HG02852 (cell line): ENCODE measurements at regions not wholly inside any gene's neighbourhood (a gene's known extent, or its start where the extent isn't known, plus 50 kb on each side); places are given as distances from the start of the nearest gene placed in this dataset.
"Not testable (repeated sequence)": the region's sequence is repeated elsewhere in the genome, so short reads cannot be mapped to it uniquely, and the experiment has no call there.

Experiments used
- ATAC-seq: cut with Tn5 transposase; IDR thresholded peaks from one replicate; pipeline ENCODE4 v1.9.1; 2021; ENCODE audit warnings: mild to moderate bottlenecking, moderate library complexity; ENCODE audit not compliant: unreplicated experiment

- ATAC-seq, result no peak
These were observed 734.9 kb upstream of the USP15 start for GRCh38 chr12:61525331-61525730.

GRCh38 chr12:61530456-61530855 is 729.7 kb upstream of the USP15 start:
- no peak for ATAC-seq

GRCh38 chr12:61531195-61531594 is 729.0 kb upstream of the USP15 start:
- no peak for ATAC-seq

DNA sequence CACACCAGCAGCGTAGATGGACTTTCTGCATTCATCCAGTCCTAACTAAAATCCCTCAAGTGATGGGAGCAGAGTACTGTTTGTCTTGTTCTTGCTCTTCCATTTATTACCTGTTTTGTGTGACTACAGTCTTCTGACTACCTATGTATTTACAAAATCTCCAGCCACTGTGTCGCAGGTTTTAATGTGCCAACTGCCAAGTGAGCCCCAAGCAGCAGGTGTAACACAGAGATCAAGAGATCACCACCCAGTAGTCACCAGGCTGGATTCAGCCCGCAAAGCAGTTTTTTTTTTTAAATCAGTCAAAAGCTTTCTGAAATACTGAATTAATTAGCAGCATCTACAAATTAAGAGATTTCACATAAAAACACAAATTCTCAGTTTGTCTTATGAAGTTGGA is 724.1 kb upstream of the USP15 start:
- no peak for ATAC-seq

DNA sequence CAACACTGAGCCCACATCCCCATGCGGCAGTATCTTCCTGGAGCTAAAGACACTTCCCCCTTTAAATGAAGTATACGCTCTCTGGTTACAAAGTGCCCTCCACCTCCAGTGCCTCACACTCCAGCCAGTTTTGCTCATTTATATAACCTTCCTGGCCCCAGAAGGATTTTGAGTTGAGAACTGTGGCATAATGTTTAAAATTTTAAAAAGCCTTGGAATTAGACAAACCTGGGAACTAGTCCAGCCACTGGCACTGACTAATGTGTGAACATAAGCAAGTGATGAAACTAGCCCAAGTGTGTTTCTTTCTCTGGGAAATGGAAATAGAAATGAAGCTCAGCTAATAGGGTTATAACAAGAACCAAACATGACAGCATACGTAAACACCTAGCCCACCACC is 723.7 kb upstream of the USP15 start:
- no peak for ATAC-seq

DNA sequence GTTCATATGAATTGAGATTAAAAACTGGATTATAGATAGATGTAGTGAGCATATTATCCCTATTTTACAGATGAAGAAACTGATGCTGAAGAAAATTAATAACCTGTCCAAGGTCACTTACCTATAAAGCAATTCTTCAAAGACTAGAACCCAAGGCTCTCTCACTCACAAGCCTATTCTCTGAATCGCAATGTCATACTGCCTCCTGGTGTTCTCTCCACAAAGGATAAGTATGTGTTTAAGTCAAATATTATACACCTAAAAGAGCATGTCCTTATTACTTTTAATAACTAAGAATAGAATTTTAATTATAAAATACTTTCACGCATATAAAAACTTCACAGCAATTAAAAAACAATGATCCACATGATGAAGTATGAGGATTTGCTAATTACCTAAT is 721.3 kb upstream of the USP15 start:
- ATAC-seq, result no peak

DNA sequence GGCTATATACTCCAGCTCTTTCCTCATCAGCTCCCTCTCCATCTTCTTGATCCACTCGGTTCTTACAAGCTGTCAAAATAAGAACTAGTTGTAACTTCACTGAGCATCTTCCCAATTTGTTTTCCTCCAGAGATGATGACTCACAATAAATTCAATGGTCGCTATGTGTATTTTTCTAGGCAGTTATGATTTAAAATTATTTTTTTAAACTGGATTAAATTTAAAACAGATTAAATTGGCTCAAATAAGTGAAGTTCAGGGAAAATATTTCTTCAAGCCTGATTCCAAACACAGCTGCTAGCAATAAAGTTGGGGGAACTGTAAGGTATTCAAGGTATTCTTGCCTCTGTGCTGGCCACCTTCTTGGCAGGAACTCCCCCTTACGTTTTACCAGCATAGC is 717.7 kb upstream of the USP15 start:
- no peak for ATAC-seq

- ATAC-seq, result no peak
These were observed 713.9 kb upstream of the USP15 start for GRCh38 chr12:61546296-61546695.

DNA sequence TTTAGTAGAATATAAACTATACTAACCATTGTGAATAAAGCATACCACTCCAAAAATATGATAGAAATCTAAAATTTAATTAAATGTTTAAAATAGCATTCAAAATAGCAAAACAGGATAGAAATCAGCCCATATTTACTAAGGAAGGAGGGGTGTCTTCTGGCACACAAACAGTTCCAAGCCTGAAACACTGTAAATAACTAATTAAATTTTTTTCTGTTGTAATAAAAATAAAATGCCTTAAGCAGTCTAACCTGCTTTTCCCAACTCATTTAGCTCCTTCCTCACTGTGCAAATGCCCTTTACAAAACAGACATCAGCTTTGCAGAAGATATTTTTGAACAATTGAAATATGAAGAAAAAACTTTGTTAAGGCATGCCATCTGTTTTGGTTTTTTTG is 707.1 kb upstream of the USP15 start:
- no peak for ATAC-seq

DNA sequence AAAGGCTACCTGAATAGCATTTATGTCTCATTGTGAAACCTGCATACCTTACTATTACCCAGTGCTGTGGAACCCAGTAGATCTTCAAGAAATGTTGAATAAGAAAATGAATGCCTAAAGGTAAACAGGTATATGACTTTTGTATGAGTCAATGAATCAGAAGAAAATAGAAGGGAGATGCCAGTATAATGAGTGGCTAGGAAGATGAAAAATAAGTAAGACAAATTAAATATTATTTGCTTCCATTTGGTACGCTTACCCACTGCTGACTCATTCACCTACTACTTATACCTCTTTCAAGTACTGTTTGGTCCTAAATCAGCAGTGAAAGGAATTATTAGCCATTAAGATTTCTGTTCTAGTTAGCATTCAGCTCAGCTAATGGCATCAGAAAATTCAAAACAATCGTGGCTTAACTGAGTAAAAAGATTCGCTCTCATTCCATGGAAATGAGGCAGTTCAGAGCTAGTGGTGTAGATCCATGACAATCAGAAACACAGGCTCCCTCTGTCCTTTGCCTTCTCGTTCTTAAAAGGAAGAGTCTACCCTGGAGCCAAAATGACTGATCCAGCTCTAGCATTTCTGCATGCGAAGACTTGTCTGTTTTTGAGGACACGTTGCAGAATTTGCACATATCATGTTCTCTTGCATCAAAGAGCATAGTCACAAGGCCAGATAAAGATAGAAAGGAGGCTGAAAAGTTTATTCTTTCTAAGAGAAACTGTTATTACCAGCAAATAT is 705.8 kb upstream of the USP15 start:
- no peak for ATAC-seq

DNA sequence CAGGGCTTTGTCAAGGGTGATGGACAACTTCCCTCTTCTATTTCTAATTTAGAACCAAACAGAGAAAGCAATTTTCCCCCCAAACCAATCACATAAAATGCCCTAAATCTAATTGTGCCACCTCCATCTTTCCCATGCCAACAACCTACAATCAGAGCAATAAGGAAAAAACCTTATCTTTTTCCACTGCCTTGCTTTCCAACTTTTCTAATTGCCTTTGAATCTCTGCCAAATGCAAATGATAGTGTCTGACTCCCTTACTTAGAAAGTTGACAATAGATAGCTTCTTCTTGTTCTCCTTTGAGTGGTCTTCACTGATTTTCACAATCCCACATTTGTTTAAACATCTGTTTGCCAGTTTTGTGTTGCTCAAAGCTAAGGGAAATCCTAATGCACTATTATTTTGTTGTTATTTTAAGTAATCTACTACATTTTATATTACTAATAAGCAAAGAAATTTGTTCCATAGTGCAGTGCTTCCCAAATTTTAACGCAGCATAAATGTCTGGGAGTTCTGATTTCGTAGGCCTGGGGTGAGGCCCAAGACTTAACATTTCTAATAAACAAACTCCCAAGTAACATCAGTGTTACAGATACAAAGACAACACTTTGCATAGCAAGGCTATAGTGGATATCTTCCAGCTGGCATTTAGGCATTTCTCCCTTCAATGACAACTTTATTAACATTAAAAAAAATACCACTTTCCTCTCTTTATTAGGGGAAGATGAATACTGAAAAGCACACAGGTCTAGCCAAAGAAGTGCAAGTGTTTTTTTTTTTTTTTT is 696.3 kb upstream of the USP15 start:
- ATAC-seq, result no peak

- ATAC-seq, result no peak
These were observed 695.7 kb upstream of the USP15 start for GRCh38 chr12:61564466-61564865.

- no peak for ATAC-seq
These were observed 694.0 kb upstream of the USP15 start for GRCh38 chr12:61566183-61566582.

- no peak for ATAC-seq
These were observed 685.9 kb upstream of the USP15 start for GRCh38 chr12:61574339-61574738.

- no peak for ATAC-seq
These were observed 675.3 kb upstream of the USP15 start for GRCh38 chr12:61584943-61585342.

DNA sequence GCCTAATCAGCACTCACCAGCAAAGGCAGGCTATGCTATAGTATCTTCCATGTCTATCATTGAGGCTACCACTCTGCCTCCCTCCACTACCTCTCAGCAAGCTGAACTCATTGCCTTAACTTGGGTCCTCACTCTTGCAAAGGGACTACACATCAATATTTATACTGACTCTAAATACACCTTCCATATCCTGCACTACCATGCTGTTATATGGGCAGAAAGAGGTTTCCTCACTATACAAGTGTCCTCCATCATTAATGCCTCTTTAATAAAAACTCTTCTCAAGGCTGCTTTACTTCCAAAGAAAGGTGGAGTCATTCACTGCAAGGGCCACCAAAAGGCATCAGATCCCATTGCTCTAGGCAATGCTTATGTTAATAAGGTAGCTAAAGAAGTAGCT is 669.3 kb upstream of the USP15 start:
- ATAC-seq, result not testable (repeated sequence)

- ATAC-seq, result no peak
These were observed 650.1 kb upstream of the USP15 start for GRCh38 chr12:61610143-61610542.

DNA sequence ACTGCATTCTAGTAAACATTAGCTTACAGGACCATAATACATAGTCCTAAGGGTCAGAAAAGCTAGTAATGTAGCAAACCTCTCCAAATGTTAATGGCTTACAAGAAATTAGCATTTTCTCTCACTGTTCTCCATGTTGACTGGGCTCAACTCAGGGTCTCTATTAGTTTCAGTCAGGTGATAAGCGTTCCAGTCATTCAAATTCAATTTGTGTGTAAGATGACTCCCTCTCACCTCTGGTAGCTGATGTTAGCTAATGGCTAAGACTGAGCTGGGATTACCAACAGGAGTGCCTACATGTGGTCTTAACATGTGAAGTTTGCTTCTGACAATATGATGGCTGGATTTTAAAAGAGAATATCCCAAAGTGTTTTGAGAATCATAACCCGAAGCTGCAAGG is 630.5 kb upstream of the USP15 start:
- no peak for ATAC-seq

DNA sequence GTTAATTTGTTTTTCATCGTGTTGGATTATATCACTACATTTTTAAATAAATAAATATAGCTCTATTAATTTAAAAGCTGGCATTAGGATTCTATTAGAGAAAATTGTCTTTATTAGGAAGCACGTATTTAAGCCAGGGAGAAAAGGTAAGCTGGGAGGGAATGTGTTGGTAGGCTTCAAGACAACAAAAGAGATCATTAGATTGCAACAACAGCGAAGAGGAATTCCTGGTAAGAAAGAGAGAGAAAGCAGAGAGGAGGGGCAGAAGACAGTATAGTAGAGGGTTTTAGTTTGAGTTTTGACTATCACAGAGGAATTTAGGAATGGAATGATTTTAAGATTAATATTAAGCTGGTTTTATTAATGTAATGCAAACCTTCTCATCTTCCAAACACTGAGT is 613.6 kb upstream of the USP15 start:
- no peak for ATAC-seq

DNA sequence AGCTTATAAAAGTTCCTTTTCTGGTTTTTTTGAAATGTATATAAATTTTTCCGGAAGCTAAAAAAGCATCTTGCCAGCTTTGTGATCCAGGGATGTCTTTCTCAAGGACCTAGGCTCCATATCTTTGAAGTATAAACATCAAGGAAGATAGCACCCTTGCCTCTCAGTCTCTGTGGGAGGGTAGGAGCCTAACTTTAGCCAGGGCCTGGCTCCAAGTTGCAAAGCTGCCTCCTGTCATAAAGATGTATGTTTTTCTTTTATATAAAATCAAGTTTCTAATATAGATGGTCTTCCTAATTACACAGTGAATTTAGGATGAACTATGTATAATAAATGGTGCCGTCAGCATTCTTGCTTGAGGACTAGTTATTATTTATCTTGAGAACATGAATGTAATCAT is 612.6 kb upstream of the USP15 start:
- no peak for ATAC-seq

- no peak for ATAC-seq
These were observed 607.9 kb upstream of the USP15 start for GRCh38 chr12:61652265-61652664.

DNA sequence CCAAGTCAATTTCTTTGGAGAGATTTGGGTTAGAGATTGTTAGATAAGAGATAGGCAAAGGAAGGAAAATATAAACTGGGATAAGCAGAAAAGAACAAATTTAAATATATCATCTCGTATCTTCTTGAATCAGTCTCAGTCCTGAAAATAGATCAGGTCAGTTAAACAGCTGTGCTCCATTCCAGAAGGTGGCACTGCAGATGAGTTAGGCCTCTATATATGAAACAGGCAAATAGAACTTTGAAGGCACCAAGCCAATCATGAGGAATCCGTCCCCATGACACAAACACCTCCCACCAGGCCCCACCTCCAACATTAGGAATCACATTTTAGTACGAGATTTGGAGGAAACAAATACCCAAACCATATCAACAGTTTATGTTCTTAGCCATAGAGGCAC is 605.5 kb upstream of the USP15 start:
- ATAC-seq, result no peak

GRCh38 chr12:61655241-61655640 is 605.0 kb upstream of the USP15 start:
- no peak for ATAC-seq
